ENCODE measurements at regions not wholly inside any gene's neighbourhood (a gene's known extent, or its start where the extent isn't known, plus 50 kb on each side); places are given as distances from the start of the nearest gene placed in this dataset.

DNA sequence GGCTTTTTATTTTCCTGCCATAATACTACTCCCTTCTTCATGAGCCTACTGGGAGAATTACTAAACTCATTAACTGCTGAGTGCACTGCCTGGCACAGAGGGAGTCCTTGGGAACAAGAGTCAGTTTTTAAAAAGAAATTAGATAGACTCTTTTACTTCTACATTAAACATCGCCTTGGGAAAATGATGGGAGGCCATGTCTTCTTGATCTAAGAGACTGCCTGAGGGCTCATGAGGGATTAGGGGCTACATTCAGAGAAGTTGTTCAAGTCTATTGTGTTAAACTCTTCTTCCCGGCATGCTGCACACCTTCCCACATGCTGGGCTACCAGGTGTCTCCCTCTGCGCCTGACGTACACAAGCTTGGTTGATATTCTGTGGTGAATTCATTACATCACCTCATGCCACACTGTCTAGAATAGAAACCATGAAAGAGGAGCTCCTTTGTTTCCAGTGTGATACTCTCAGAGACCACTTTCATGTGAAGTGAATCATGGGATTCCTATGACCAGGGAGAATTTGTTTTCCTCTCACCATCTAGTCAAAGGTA, 1422.3 kb downstream of the AACS start:
- no peaks in the 10 kb centered on the region for H3K27me3 Mint-ChIP-seq (ENCODE audit: low read depth)
- Histone ChIP-seq H2BK120ac (ENCODE audit: low read depth, low read length, poor library complexity, severe bottlenecking) (no peak overlapping the region), H3K14ac (ENCODE audit: insufficient read depth, low read length) (no peak overlapping the region), H4K5ac (ENCODE audit: insufficient read length, low read depth, low read length) (no peak overlapping the region), H3K18ac (ENCODE audit: insufficient read length, low read depth, low read length) (no peak overlapping the region), H3K79me1 (ENCODE audit: insufficient read depth, low read depth, low read length, poor library complexity, severe bottlenecking) (no peaks in the 10 kb centered on the region), H3K4me1 (ENCODE audit: insufficient read depth, low read length) (no peaks in the 10 kb centered on the region; the same call in 1 of the 2 replicates), H3K4me2 (ENCODE audit: insufficient read depth, insufficient read length, low read length) (no peak overlapping the region), H2AK5ac (ENCODE audit: insufficient read length, low read length) (no peak overlapping the region), H3K23ac (ENCODE audit: insufficient read length, low read depth, low read length) (no peak overlapping the region), H3K27me3 (ENCODE audit: insufficient read depth, low read length) (no peaks in the 10 kb centered on the region), H4K8ac (replicated peaks; ENCODE audit: insufficient read length, low read depth, low read length) (no peak overlapping the region), H3T11ph (ENCODE audit: low read length) (no peak overlapping the region), H3K9me3 (ENCODE audit: control insufficient read depth, low read depth, low read length) (no peaks in the 10 kb centered on the region), H2BK5ac (ENCODE audit: insufficient read length, low read length) (no peak overlapping the region), H2BK20ac (ENCODE audit: low read depth, low read length, poor library complexity, severe bottlenecking) (no peak overlapping the region), H3K23me2 (ENCODE audit: insufficient read length, low read depth, low read length, poor library complexity, severe bottlenecking) (no peaks in the 10 kb centered on the region), H3K56ac (ENCODE audit: insufficient read length, low read depth, low read length) (no peak overlapping the region), H3K27ac (ENCODE audit: insufficient read length, low read depth, low read length) (no peak overlapping the region), H3K9ac (ENCODE audit: extremely low read depth, insufficient read length, low read length) (no peak overlapping the region), H4K91ac (ENCODE audit: insufficient read length, low read depth, low read length) (no peak overlapping the region), H2BK12ac (ENCODE audit: insufficient read length, low read depth, low read length) (no peak overlapping the region), H2AFZ (ENCODE audit: low read length) (no peak overlapping the region), H2BK15ac (ENCODE audit: low read depth, low read length) (no peak overlapping the region), H3K4ac (ENCODE audit: low read depth, low read length) (no peak overlapping the region), H3K79me2 (ENCODE audit: insufficient read depth, low read length) (no peaks in the 10 kb centered on the region), H4K20me1 (ENCODE audit: control insufficient read depth, insufficient read depth, insufficient read length) (no peaks in the 10 kb centered on the region)
- no peak overlapping the region for H3K27ac Mint-ChIP-seq
- H3K9me3 Mint-ChIP-seq: peaks cover 11% of the 10 kb centered on the region in 2 experiments
- WGBS (ENCODE audit: extremely low coverage, insufficient read length, low lambda C conversion rate): no CpG with 5 or more reads among the region's 4 CpGs
- no peak overlapping the region for H3K4me3 Mint-ChIP-seq
- H3K36me3 Mint-ChIP-seq (ENCODE audit: insufficient read depth in 1 of 3, low read depth in 3 of 3): peaks cover 6 to 10% (median 10%) of the 10 kb centered on the region in 3 experiments; a peak in 5 of 7 replicates
- peaks cover 2% of the 10 kb centered on the region in 2 experiments; a peak in 2 of 4 replicates for H3K4me1 Mint-ChIP-seq
- TF ChIP-seq, protein P1, sequence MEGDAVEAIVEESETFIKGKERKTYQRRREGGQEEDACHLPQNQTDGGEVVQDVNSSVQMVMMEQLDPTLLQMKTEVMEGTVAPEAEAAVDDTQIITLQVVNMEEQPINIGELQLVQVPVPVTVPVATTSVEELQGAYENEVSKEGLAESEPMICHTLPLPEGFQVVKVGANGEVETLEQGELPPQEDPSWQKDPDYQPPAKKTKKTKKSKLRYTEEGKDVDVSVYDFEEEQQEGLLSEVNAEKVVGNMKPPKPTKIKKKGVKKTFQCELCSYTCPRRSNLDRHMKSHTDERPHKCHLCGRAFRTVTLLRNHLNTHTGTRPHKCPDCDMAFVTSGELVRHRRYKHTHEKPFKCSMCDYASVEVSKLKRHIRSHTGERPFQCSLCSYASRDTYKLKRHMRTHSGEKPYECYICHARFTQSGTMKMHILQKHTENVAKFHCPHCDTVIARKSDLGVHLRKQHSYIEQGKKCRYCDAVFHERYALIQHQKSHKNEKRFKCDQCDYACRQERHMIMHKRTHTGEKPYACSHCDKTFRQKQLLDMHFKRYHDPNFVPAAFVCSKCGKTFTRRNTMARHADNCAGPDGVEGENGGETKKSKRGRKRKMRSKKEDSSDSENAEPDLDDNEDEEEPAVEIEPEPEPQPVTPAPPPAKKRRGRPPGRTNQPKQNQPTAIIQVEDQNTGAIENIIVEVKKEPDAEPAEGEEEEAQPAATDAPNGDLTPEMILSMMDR (conservative IDR thresholded peaks at IDR 0.05): no peak
- DNase-seq: no peak

All from H9 (cell line).